ENCODE measurements at regions not wholly inside any gene's neighbourhood (a gene's known extent, or its start where the extent isn't known, plus 50 kb on each side); places are given as distances from the start of the nearest gene placed in this dataset.

DNA sequence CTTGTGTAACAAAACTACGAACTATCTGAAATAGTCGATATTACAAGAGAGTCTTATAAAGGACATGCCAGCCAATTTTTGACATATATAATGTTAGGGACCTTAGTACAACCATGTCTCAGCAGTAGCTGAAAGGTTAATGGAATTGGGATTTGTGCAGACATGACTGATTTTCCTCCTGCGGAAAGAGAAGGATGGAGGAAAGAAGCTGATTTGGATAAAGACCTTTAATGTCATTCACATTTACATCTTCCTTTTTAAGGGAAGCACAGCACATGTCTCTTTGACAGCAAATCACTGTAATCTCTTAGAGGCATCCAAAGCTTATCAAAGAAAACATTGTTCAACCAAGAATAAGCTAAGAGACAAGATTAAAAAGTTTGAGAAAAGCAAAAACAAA lies 1976.2 kb upstream of the IGFBP7 start:
- 44 to 54% methylated on average over 3 of the region's 3 CpGs for WGBS, 2 experiments (ENCODE audit: low coverage in 1 of 2, low lambda C conversion rate in 2 of 2, missing lambda C conversion rate in 2 of 2)

DNA sequence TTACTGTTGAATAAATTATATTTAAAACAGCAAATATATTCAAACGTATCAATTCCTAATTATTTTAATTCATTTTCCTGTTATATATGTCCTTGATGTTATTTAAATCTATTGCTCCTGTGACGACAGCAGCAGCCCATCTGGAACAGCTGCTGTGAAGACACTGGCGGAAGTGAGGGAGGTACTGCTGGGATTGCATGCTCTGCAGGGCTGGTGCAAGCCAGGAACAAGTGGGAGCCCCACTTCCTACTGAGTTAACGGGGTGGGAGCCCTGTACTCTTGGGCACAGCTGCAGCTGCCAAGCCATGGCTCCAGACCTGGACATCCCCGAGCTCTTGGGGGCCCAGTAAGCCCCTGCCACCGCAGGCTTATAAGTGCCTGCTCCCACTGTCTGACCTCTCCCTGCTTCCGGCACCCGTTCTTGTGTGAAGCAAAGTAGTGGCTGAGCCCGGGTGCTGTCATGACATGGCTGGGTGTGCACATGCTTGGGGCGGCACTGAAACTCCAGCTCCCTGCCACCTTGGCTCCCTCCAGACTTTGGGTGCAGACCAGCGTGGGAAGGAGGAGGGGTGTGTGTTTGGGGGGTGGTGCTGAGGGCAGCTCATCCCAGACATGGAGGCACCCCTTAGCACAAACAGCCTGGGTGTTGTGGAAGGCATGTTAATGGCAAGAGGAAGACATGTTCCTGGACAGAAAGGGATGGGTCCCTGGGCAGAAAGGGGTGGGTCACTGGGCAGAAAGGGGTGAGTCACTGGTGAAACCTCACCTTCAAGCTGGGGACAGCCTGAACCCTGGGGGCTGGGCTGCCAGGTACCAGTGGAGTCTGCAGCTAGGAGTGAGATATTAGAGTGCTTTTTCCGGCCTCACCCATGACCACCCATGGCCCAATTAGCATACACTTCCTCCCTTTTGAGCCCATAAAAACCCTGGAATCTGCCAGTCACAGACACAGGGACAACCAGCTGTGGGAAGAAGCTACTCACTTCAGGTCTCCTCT lies 1981.3 kb upstream of the IGFBP7 start:
- H3K36me3 ChIP-seq (ENCODE audit: low read depth), result no peaks in the 10 kb centered on the region
- WGBS, 2 experiments (ENCODE audit: low coverage in 1 of 2, low lambda C conversion rate in 2 of 2, missing lambda C conversion rate in 2 of 2), result 28 to 35% methylated on average over 11 to 12 of the region's 12 CpGs
- no peaks in the 10 kb centered on the region for H3K27me3 ChIP-seq (replicated peaks; ENCODE audit: insufficient read depth)
- TF ChIP-seq EZH2 (IDR thresholded peaks at IDR 0.05; ENCODE audit: insufficient read depth, poor library complexity, severe bottlenecking), result no peak
- H2AFZ ChIP-seq, result no peak overlapping the region
- no peak overlapping the region for H3K27ac ChIP-seq
- no peaks in the 10 kb centered on the region for H3K4me1 ChIP-seq (ENCODE audit: insufficient read depth)
- H3K79me2 ChIP-seq (ENCODE audit: insufficient read depth), result no peaks in the 10 kb centered on the region
- DNase-seq, result no peak
- H3K9me3 ChIP-seq (ENCODE audit: low read depth), result no peaks in the 10 kb centered on the region
- in situ Hi-C loops (cut with MboI), result no loop called here
- H3K4me2 ChIP-seq (ENCODE audit: unreplicated experiment), result no peak overlapping the region
- no peak overlapping the region for H3K4me3 ChIP-seq
- no peak overlapping the region for H3K9ac ChIP-seq
- H4K20me1 ChIP-seq (ENCODE audit: insufficient read depth), result no peaks in the 10 kb centered on the region
- no peaks in the 10 kb centered on the region for H3F3A ChIP-seq (ENCODE audit: insufficient read depth)
- H3K9me2 ChIP-seq (ENCODE audit: insufficient read depth), result no peaks in the 10 kb centered on the region

More for the DNA sequence above, 1976.2 kb upstream of the IGFBP7 start:
- Histone ChIP-seq H3K4me1 (ENCODE audit: insufficient read depth) (no peaks in the 10 kb centered on the region), H3K9ac (no peak overlapping the region), H3K4me2 (ENCODE audit: unreplicated experiment) (no peak overlapping the region), H2AFZ (no peak overlapping the region), H3K36me3 (ENCODE audit: low read depth) (no peaks in the 10 kb centered on the region), H3K4me3 (no peak overlapping the region), H3F3A (ENCODE audit: insufficient read depth) (no peaks in the 10 kb centered on the region), H3K9me2 (ENCODE audit: insufficient read depth) (no peaks in the 10 kb centered on the region), H3K79me2 (ENCODE audit: insufficient read depth) (no peaks in the 10 kb centered on the region), H4K20me1 (ENCODE audit: insufficient read depth) (no peaks in the 10 kb centered on the region), H3K27ac (no peak overlapping the region), H3K27me3 (replicated peaks; ENCODE audit: insufficient read depth) (no peaks in the 10 kb centered on the region), H3K9me3 (ENCODE audit: low read depth) (no peaks in the 10 kb centered on the region)
- in situ Hi-C loops (cut with MboI), result no loop called here
- no peak for DNase-seq
- TF ChIP-seq EZH2phosphoT487 (IDR thresholded peaks at IDR 0.05; ENCODE audit: insufficient read depth, low read depth) (no peak), EZH2 (IDR thresholded peaks at IDR 0.05; ENCODE audit: insufficient read depth, poor library complexity, severe bottlenecking) (no peak)

DNA sequence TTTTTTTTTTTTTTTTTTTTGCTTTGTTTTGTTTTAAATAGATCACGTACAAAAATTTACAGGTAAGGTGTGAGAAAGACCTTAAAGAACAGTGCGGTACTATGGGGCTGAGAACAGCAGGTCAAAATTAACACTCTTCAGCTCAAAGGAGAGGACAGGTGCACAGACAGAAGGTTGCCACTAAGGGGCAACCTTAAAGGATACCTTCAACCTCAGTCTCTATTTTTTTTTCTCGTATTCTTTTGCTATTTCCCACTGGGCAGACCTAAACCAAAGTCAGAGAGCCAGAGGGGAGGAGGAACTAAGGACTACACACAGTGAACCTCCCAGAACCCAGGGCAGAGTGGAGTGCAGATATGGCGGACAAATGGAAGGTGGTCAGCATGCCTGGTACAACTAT lies 1984.3 kb upstream of the IGFBP7 start:
- Histone ChIP-seq H3K9me3 (ENCODE audit: low read depth) (no peaks in the 10 kb centered on the region), H3K4me2 (ENCODE audit: unreplicated experiment) (no peak overlapping the region), H3K4me3 (no peak overlapping the region), H3K36me3 (ENCODE audit: low read depth) (no peaks in the 10 kb centered on the region), H3K4me1 (ENCODE audit: insufficient read depth) (no peaks in the 10 kb centered on the region), H3K9me2 (ENCODE audit: insufficient read depth) (no peaks in the 10 kb centered on the region), H2AFZ (no peak overlapping the region), H3K79me2 (ENCODE audit: insufficient read depth) (no peaks in the 10 kb centered on the region), H3K9ac (no peak overlapping the region), H4K20me1 (ENCODE audit: insufficient read depth) (no peaks in the 10 kb centered on the region), H3F3A (ENCODE audit: insufficient read depth) (no peaks in the 10 kb centered on the region), H3K27me3 (replicated peaks; ENCODE audit: insufficient read depth) (no peaks in the 10 kb centered on the region), H3K27ac (no peak overlapping the region)
- in situ Hi-C loops (cut with MboI), result no loop called here
- TF ChIP-seq EZH2phosphoT487 (IDR thresholded peaks at IDR 0.05; ENCODE audit: insufficient read depth, low read depth), result no peak
- TF ChIP-seq EZH2 (IDR thresholded peaks at IDR 0.05; ENCODE audit: insufficient read depth, poor library complexity, severe bottlenecking), result no peak
- DNase-seq, result no peak
- 32 to 36% methylated on average over 4 of the region's 4 CpGs for WGBS, 2 experiments (ENCODE audit: low coverage in 1 of 2, low lambda C conversion rate in 2 of 2, missing lambda C conversion rate in 2 of 2)

DNA sequence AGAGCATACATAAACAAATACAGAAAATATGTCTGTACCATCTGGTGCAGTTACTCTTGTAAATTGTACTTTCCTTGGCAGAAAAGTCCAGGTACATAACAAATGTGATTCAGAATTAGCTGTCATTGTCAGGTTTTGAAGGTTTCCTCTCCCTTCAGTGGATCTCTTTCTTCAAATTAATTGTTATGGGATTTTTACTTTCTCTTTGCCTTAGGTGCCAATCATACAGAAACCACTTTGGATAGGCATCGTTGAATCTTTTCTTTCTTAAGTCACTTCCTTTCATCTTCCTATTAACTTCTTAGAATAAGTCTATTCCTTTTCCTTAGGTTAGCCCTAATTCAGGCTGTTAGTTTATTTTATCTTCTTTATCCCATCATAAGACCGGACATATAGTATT lies 1992.1 kb upstream of the IGFBP7 start:
- no peaks in the 10 kb centered on the region for H3K4me1 ChIP-seq (ENCODE audit: insufficient read depth)
- H3K27ac ChIP-seq, result no peak overlapping the region
- no peak overlapping the region for H3K4me2 ChIP-seq (ENCODE audit: unreplicated experiment)
- no peaks in the 10 kb centered on the region for H3K36me3 ChIP-seq (ENCODE audit: low read depth)
- H3K9ac ChIP-seq, result no peak overlapping the region
- TF ChIP-seq EZH2phosphoT487 (IDR thresholded peaks at IDR 0.05; ENCODE audit: insufficient read depth, low read depth) (no peak), EZH2 (IDR thresholded peaks at IDR 0.05; ENCODE audit: insufficient read depth, poor library complexity, severe bottlenecking) (no peak)
- no peaks in the 10 kb centered on the region for H3F3A ChIP-seq (ENCODE audit: insufficient read depth)
- H3K9me2 ChIP-seq (ENCODE audit: insufficient read depth), result no peaks in the 10 kb centered on the region
- no peak overlapping the region for H2AFZ ChIP-seq
- H3K79me2 ChIP-seq (ENCODE audit: insufficient read depth), result no peaks in the 10 kb centered on the region
- in situ Hi-C loops (cut with MboI), result no loop called here
- H3K27me3 ChIP-seq (replicated peaks; ENCODE audit: insufficient read depth), result no peaks in the 10 kb centered on the region
- DNase-seq, result no peak
- WGBS, 2 experiments (ENCODE audit: low coverage in 1 of 2, low lambda C conversion rate in 2 of 2, missing lambda C conversion rate in 2 of 2), result 31 to 32% methylated on average over 2 of the region's 2 CpGs
- H4K20me1 ChIP-seq (ENCODE audit: insufficient read depth), result no peaks in the 10 kb centered on the region
- no peaks in the 10 kb centered on the region for H3K9me3 ChIP-seq (ENCODE audit: low read depth)
- no peak overlapping the region for H3K4me3 ChIP-seq

Measured in GM23248 (cell line).